Hepatocyte (in vitro differentiated cells): ENCODE measurements at regions not wholly inside any gene's neighbourhood (a gene's known extent, or its start where the extent isn't known, plus 50 kb on each side); places are given as distances from the start of the nearest gene placed in this dataset.

Experiments
- DNase-seq: peaks from one replicate; pipeline ENCODE4 v3.0.0-alpha.2; 2016; ENCODE audit warnings: low spot score
- H2AFZ ChIP-seq: fragments of 200-600 bp; sonication (generic); 2 replicates; pipeline ENCODE4 v1.6.0; 2016; ENCODE audit warnings: antibody characterized with exemption, mild to moderate bottlenecking
- H3K27ac ChIP-seq: fragments of 200-600 bp; sonication (generic); 2 replicates; pipeline ENCODE4 v1.5.1; 2016; ENCODE audit warnings: mild to moderate bottlenecking
- H3K27me3 ChIP-seq: fragments of 200-600 bp; sonication (generic); 2 replicates; pipeline ENCODE4 v1.6.1; 2016
- H3K36me3 ChIP-seq: fragments of 200-600 bp; sonication (generic); replicated peaks from 2 replicates; pipeline ENCODE4 v1.5.1; 2016; ENCODE audit warnings: low read depth; ENCODE audit not compliant: insufficient read depth
- H3K4me1 ChIP-seq: fragments of 200-600 bp; sonication (generic); 2 replicates; pipeline ENCODE4 v1.5.1; 2016; ENCODE audit warnings: mild to moderate bottlenecking, moderate library complexity; ENCODE audit not compliant: insufficient read depth
- H3K4me2 ChIP-seq: fragments of 200-600 bp; sonication (generic); 2 replicates; pipeline ENCODE4 v1.6.0; 2016
- H3K4me3 ChIP-seq: fragments of 200-600 bp; sonication (generic); 2 replicates; pipeline ENCODE4 v1.5.1; 2016; ENCODE audit warnings: mild to moderate bottlenecking
- H3K79me2 ChIP-seq: fragments of 200-600 bp; sonication (generic); 2 replicates; pipeline ENCODE4 v1.6.0; 2017; ENCODE audit warnings: mild to moderate bottlenecking
- H3K9me2 ChIP-seq: fragments of 200-600 bp; sonication (generic); replicated peaks from 2 replicates; pipeline ENCODE4 v1.6.0; 2017; ENCODE audit warnings: mild to moderate bottlenecking; ENCODE audit not compliant: insufficient read depth
- H3K9me3 ChIP-seq: fragments of 200-600 bp; sonication (generic); 2 replicates; pipeline ENCODE4 v1.5.1; 2016; ENCODE audit warnings: low read depth, mild to moderate bottlenecking
- H4K20me1 ChIP-seq: fragments of 200-600 bp; sonication (generic); 2 replicates; pipeline ENCODE4 v1.6.0; 2016; ENCODE audit warnings: mild to moderate bottlenecking; ENCODE audit not compliant: insufficient read depth, poor library complexity, severe bottlenecking
- CTCF ChIP-seq: fragments of 200-600 bp; sonication (generic); IDR thresholded peaks from 2 replicates; pipeline ENCODE4 v1.5.1; 2016; ENCODE audit warnings: antibody characterized with exemption, mild to moderate bottlenecking; ENCODE audit not compliant: poor library complexity
- EZH2 ChIP-seq: fragments of 200-600 bp; sonication (generic); IDR thresholded peaks from 2 replicates; pipeline ENCODE4 v1.6.1; 2016; ENCODE audit warnings: antibody characterized with exemption, mild to moderate bottlenecking, borderline replicate concordance
- EZH2phosphoT487 ChIP-seq: fragments of 200-600 bp; sonication (generic); IDR thresholded peaks from one replicate; pipeline ENCODE4 v1.6.1; 2018; ENCODE audit warnings: antibody characterized with exemption, mild to moderate bottlenecking, low read depth, moderate library complexity; ENCODE audit not compliant: unreplicated experiment, severe bottlenecking
- WGBS: methylation state at CpG from one replicate; pipeline ENCODE4 v1.1.6; 2016; ENCODE audit warnings: low lambda C conversion rate; ENCODE audit errors: missing lambda C conversion rate; 5-methylcytosine and 5-hydroxymethylcytosine counted together

- no peak for TF ChIP-seq EZH2phosphoT487
- Histone ChIP-seq H3K4me1 (peaks cover 6% of the 10 kb centered on the region), H3K4me2 (no peak overlapping the region), H3K4me3 (no peak overlapping the region), H3K9me3 (no peaks in the 10 kb centered on the region), H4K20me1 (no peaks in the 10 kb centered on the region), H2AFZ (no peak overlapping the region), H3K27me3 (no peaks in the 10 kb centered on the region), H3K9me2 (no peaks in the 10 kb centered on the region), H3K36me3 (no peaks in the 10 kb centered on the region), H3K27ac (no peak overlapping the region), H3K79me2 (no peaks in the 10 kb centered on the region)
- DNase-seq: no peak
- WGBS: 76% methylated on average over 7 of the region's 7 CpGs
Observed at GRCh38 chr2:175852879-175853615, 149.0 kb downstream of the LNPK start.

GRCh38 chr2:175847128-175847527, 154.9 kb downstream of the LNPK start:
- Histone ChIP-seq H3K4me1 (no peaks in the 10 kb centered on the region), H3K27me3 (no peaks in the 10 kb centered on the region), H3K9me3 (no peaks in the 10 kb centered on the region), H2AFZ (no peak overlapping the region), H3K79me2 (no peaks in the 10 kb centered on the region), H3K4me2 (no peak overlapping the region), H3K9me2 (no peaks in the 10 kb centered on the region), H3K27ac (no peak overlapping the region), H4K20me1 (no peaks in the 10 kb centered on the region), H3K36me3 (no peaks in the 10 kb centered on the region), H3K4me3 (no peak overlapping the region)
- no peak for DNase-seq
- no peak for TF ChIP-seq EZH2
- TF ChIP-seq CTCF: no peak
- TF ChIP-seq EZH2phosphoT487: no peak

GRCh38 chr2:175844169-175844568, 157.9 kb downstream of the LNPK start:
- no peak for TF ChIP-seq EZH2
- no peak for TF ChIP-seq EZH2phosphoT487
- no peak for TF ChIP-seq CTCF
- Histone ChIP-seq H3K36me3 (no peaks in the 10 kb centered on the region), H3K4me2 (no peak overlapping the region), H4K20me1 (no peaks in the 10 kb centered on the region), H3K27ac (no peak overlapping the region), H2AFZ (no peak overlapping the region), H3K9me3 (no peaks in the 10 kb centered on the region), H3K4me3 (no peak overlapping the region), H3K27me3 (no peaks in the 10 kb centered on the region), H3K4me1 (no peaks in the 10 kb centered on the region), H3K9me2 (no peaks in the 10 kb centered on the region), H3K79me2 (no peaks in the 10 kb centered on the region)
- 43% methylated on average over 1 of the region's 1 CpG for WGBS
- DNase-seq: no peak

GRCh38 chr2:175843625-175844024, 158.4 kb downstream of the LNPK start:
- TF ChIP-seq EZH2 (no peak), EZH2phosphoT487 (no peak), CTCF (no peak)
- Histone ChIP-seq H3K27ac (no peak overlapping the region), H2AFZ (no peak overlapping the region), H3K9me3 (no peaks in the 10 kb centered on the region), H3K4me1 (no peaks in the 10 kb centered on the region), H3K4me3 (no peak overlapping the region), H3K36me3 (no peaks in the 10 kb centered on the region), H3K9me2 (no peaks in the 10 kb centered on the region), H3K79me2 (no peaks in the 10 kb centered on the region), H3K4me2 (no peak overlapping the region), H3K27me3 (no peaks in the 10 kb centered on the region), H4K20me1 (no peaks in the 10 kb centered on the region)
- DNase-seq: no peak
- 48% methylated on average over 2 of the region's 2 CpGs for WGBS
